HT-29 (cell line): ENCODE measurements at regions not wholly inside any gene's neighbourhood (a gene's known extent, or its start where the extent isn't known, plus 50 kb on each side); places are given as distances from the start of the nearest gene placed in this dataset.

Source experiments
- DNase-seq: peaks from one replicate; pipeline ENCODE4 v3.0.0-alpha.2; 2015; ENCODE audit warnings: low spot score

- DNase-seq = no peak
These were observed 254.3 kb downstream of the SHQ1 start for GRCh38 chr3:72593881-72594397.

GRCh38 chr3:72591522-72592421, 256.5 kb downstream of the SHQ1 start:
- no peak for DNase-seq

DNA sequence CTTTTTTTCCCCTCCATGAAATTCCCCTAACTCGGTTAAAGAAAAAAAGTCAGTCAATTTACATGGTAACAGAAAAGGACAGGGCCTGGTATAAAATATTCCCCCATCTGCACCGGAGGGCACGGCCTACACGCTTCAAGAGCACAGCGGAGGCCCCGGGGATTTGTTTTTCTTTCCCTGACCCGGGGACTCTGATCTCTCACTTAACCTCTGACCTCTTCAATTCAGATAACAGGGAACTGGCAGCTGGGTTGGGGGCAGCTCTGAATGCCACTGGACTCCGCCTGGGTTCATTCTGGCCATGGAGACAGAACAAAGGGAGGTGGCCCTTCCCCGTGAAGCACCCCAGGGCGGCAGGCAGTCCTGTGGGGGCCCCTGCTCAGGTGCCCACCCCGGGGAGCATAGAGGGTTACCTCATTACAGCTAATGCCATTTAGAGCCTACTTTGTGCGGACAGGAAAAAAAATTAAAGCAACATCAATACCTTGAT, 257.5 kb downstream of the SHQ1 start:
- DNase-seq = no peak

GRCh38 chr3:72587282-72587681, 261.0 kb downstream of the SHQ1 start:
- no peak for DNase-seq

- no peak for DNase-seq
These were observed 261.6 kb downstream of the SHQ1 start for GRCh38 chr3:72586694-72587093.

- DNase-seq = no peak
These were observed 262.3 kb downstream of the SHQ1 start for GRCh38 chr3:72585966-72586365.

DNA sequence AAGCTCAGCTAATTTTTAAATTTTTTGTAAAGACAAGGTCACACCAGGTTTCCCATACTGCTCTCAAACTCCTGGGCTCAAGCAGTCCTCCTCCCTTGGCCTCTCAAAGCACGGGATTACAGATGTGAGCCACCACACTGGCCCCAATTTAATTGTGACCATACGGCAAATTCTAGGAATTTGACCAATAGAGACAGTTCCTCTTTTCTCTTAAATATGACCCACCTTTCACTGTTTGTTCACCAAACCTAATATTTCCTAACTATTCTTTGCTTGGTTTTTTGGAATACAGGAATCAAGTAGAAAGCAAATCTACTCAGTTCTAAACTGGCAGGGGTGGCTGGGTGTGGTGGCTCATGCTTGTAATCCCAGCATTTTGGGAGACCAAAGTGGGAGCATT, 264.0 kb downstream of the SHQ1 start:
- no peak for DNase-seq

GRCh38 chr3:72582963-72583362, 265.3 kb downstream of the SHQ1 start:
- DNase-seq = no peak

DNA sequence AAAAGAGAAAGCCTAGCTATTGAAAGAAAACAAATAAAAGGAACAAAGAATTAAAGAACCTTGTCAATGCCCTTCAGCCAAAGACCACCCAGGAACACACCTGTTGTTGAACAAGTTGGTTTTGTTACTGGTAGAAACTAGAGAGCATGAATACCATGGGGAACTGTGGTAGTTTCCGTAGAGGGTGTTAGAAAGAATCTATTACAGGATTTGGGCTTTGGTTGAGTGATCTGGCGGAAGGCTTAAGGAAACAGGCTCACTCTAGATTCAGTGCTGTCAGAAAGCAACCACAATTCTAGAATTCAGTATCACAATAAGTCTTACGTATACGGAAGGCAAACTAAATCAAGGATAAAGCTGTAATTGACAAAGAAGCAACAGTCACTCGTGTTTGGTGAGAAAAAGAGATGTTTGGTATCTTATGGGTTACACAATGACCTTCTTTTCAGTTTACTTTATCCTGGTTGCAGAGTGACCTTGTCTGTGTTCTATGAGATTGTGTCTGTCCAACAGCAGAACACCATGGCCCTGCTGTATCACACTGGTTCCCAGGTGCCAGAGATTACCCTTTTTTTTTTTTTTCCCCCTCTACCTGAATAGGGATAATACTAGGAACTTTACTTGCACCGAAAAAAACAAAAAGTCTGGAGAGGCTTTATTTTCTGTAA, 265.9 kb downstream of the SHQ1 start:
- DNase-seq = no peak

DNA sequence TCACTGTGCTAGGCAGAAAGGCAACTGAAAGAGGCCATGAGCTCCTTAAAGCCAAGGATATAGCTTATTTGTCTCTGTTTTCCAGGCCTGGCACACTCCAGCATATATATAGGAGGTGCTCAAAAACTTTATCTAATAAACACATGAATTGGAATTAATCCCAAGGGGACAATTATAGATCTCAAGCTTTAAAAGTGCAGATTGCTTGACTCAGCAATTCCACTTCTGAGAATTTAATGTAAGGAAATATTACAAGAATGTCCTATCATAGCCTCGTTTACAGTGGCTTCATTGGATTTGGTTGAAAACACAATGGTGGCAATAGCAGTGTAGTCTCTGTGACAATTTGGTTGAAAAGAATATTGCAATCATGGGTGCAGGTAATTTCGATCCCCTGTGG, 267.3 kb downstream of the SHQ1 start:
- DNase-seq = no peak

GRCh38 chr3:72580246-72580756, 267.9 kb downstream of the SHQ1 start:
- DNase-seq = no peak

DNA sequence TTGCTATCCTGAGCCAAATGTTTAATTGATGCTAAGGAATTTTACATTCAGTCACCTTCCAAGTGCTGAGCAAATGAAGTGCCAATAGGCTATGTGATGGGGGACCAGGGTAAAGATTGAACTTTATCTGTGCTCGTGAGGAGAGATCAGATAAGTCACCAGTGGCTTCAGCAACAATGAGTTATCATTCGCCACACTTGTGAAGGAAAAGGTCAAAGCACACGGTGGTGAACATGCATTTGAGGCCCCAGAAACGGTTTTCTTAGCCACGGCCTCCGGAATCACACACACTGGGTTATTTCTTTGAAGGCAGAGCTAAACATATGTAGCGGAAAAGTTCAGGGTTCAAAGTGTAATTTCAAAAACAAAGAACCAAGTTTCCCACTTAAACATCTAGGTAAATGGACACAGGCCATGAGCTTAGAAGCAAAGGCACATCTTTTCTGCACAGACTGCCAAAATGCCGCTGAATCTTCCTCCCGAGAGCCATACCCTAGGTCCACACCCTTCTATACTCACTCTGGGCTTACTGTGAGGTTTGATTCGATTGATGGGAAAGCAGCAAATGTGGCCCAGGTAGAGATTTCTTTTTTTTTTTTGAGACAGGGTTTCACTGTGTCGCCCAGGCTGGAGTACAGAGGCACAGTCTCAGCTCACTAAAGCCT, 268.5 kb downstream of the SHQ1 start:
- DNase-seq = no peak

- no peak for DNase-seq
These were observed 269.1 kb downstream of the SHQ1 start for GRCh38 chr3:72579191-72579580.

- no peak for DNase-seq
These were observed 271.1 kb downstream of the SHQ1 start for GRCh38 chr3:72577190-72577589.

- no peak for DNase-seq
These were observed 271.7 kb downstream of the SHQ1 start for GRCh38 chr3:72576563-72576962.

DNA sequence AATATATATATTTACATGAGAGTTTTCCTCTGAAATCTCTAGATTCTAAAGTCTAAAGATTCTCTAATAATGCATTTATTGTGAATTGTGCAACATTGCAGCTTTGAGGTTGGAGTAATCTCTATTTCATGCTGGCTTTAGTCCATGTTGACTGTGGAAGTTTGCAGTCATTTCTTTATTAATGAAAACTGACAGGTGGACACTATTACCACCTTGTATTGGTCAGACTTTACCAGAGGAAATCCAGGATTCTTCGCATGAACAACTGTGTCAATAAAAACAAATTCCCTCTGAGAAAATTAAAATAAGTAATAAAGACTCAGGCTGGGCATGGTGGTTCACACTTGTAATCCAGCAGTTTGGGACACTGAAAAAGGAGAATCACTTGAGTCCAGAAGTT, 274.1 kb downstream of the SHQ1 start:
- DNase-seq = no peak

DNA sequence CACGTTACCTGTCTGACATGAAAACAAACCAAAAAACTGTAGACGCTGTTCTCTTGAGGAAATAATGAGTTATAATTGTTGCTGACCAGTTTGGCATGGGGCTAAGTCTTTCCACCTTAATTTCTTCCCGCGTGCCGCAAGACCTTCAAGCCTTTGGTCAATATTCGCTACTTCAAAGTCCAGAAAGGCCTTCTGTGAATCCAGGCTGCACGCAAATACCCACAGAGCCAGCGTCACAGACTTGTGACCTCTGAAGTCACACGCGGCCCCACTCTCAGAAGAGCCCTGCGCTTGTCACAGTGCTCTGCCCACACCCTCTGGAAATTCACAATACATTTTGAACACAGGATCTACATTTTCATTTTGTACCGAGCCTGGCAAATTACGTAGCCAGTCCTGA, 275.2 kb downstream of the SHQ1 start:
- DNase-seq = no peak

GRCh38 chr3:72572489-72573007, 275.7 kb downstream of the SHQ1 start:
- DNase-seq = no peak

- DNase-seq = no peak
These were observed 276.6 kb downstream of the SHQ1 start for GRCh38 chr3:72571638-72572114.

- no peak for DNase-seq
These were observed 277.2 kb downstream of the SHQ1 start for GRCh38 chr3:72571052-72571451.

- DNase-seq = no peak
These were observed 278.3 kb downstream of the SHQ1 start for GRCh38 chr3:72569754-72570440.
